Ishikawa (cell line): ENCODE measurements at regions not wholly inside any gene's neighbourhood (a gene's known extent, or its start where the extent isn't known, plus 50 kb on each side); places are given as distances from the start of the nearest gene placed in this dataset.

ENCODE experiments used
- CEBPB ChIP-seq: IDR thresholded peaks from 2 replicates; pipeline ENCODE4 v1.6.1; 2012
- CREB1 ChIP-seq: IDR thresholded peaks from 2 replicates; pipeline ENCODE4 v1.6.1; 2012; ENCODE audit warnings: low read depth
- EGR1 ChIP-seq: IDR thresholded peaks from 2 replicates; pipeline ENCODE4 v1.6.1; 2012
- EP300 ChIP-seq: IDR thresholded peaks from 2 replicates; pipeline ENCODE4 v1.6.1; 2012; ENCODE audit warnings: borderline replicate concordance
- FOXM1 ChIP-seq: IDR thresholded peaks from 2 replicates; pipeline ENCODE4 v1.6.1; 2012; ENCODE audit warnings: low read depth, borderline replicate concordance
- MAX ChIP-seq: IDR thresholded peaks from 2 replicates; pipeline ENCODE4 v1.6.1; 2012
- NFIC ChIP-seq: IDR thresholded peaks from 2 replicates; pipeline ENCODE4 v1.6.1; 2012
- RAD21 ChIP-seq: IDR thresholded peaks from 2 replicates; pipeline ENCODE4 v1.6.1; 2012; ENCODE audit warnings: low read depth
- TAF1 ChIP-seq: IDR thresholded peaks from 2 replicates; pipeline ENCODE4 v1.6.1; 2012; ENCODE audit warnings: low read depth, mild to moderate bottlenecking
- TCF12 ChIP-seq: IDR thresholded peaks from 2 replicates; pipeline ENCODE4 v1.6.1; 2012; ENCODE audit warnings: low read depth
- TEAD4 ChIP-seq: IDR thresholded peaks from 2 replicates; pipeline ENCODE4 v1.6.1; 2012
- YY1 ChIP-seq: IDR thresholded peaks from 2 replicates; pipeline ENCODE4 v1.6.1; 2012; ENCODE audit warnings: low read depth
- ZBTB7A ChIP-seq: IDR thresholded peaks from 2 replicates; pipeline ENCODE4 v1.6.1; 2012; ENCODE audit warnings: low read depth
- TF ChIP-seq, protein P1 (sequence below): IDR thresholded peaks from 2 replicates; pipeline ENCODE4 v1.6.1; 2012
- TF ChIP-seq, protein P2 (sequence below): IDR thresholded peaks from 2 replicates; pipeline ENCODE4 v1.6.1; 2012; ENCODE audit warnings: low read depth, mild to moderate bottlenecking

DNA sequence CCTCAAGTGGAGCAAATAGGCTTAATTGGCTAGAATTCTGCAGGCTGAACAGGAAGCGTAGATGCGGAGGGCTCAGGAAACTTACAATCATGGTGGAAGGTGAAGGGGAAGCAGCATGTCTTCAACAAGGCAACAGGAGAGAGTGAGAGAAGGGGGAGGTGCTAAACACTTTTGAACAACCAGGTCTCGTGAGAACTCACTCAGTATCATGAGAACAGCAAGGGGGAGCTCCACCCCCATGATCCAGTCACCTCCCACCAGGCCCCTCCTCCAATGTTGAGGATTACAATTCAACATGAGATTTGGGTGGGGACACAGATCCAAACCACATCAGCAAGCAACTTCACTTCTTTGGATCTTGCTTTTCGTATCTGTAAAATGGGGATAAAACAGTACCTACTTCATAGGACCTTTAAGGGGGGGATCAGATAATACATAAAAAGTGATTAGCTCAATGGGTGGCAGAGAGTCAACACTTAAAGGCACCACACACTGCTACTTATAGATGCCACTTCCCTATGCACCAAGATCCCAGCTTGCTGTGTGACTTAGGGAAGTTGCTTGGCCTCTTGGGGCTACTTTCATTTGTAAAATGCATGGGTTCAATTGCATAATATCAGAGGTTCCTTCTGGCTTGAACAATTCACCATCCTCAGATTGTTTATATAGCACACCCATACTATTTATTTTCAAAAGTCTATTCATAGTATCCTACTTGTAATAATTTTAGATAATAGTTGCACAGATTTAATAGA is 184.8 kb upstream of the RPH3A start:
- no peak for TF ChIP-seq CEBPB
- TF ChIP-seq, protein P1, sequence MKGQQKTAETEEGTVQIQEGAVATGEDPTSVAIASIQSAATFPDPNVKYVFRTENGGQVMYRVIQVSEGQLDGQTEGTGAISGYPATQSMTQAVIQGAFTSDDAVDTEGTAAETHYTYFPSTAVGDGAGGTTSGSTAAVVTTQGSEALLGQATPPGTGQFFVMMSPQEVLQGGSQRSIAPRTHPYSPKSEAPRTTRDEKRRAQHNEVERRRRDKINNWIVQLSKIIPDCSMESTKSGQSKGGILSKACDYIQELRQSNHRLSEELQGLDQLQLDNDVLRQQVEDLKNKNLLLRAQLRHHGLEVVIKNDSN = no peak
- TF ChIP-seq FOXM1 = no peak
- TF ChIP-seq EGR1 = no peak
- no peak for TF ChIP-seq YY1
- TF ChIP-seq RAD21 = no peak
- no peak for TF ChIP-seq ZBTB7A
- no peak for TF ChIP-seq TCF12
- TF ChIP-seq CREB1 = no peak
- no peak for TF ChIP-seq TAF1
- TF ChIP-seq NFIC = no peak
- TF ChIP-seq TEAD4 = no peak
- no peak for TF ChIP-seq MAX
- no peak for TF ChIP-seq EP300

GRCh38 chr12:112607427-112607826 is 184.1 kb upstream of the RPH3A start:
- TF ChIP-seq ZBTB7A = no peak
- TF ChIP-seq CEBPB = no peak
- TF ChIP-seq TEAD4 = no peak
- TF ChIP-seq TCF12 = no peak
- TF ChIP-seq, protein P2, sequence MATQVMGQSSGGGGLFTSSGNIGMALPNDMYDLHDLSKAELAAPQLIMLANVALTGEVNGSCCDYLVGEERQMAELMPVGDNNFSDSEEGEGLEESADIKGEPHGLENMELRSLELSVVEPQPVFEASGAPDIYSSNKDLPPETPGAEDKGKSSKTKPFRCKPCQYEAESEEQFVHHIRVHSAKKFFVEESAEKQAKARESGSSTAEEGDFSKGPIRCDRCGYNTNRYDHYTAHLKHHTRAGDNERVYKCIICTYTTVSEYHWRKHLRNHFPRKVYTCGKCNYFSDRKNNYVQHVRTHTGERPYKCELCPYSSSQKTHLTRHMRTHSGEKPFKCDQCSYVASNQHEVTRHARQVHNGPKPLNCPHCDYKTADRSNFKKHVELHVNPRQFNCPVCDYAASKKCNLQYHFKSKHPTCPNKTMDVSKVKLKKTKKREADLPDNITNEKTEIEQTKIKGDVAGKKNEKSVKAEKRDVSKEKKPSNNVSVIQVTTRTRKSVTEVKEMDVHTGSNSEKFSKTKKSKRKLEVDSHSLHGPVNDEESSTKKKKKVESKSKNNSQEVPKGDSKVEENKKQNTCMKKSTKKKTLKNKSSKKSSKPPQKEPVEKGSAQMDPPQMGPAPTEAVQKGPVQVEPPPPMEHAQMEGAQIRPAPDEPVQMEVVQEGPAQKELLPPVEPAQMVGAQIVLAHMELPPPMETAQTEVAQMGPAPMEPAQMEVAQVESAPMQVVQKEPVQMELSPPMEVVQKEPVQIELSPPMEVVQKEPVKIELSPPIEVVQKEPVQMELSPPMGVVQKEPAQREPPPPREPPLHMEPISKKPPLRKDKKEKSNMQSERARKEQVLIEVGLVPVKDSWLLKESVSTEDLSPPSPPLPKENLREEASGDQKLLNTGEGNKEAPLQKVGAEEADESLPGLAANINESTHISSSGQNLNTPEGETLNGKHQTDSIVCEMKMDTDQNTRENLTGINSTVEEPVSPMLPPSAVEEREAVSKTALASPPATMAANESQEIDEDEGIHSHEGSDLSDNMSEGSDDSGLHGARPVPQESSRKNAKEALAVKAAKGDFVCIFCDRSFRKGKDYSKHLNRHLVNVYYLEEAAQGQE = no peak
- TF ChIP-seq CREB1 = no peak
- no peak for TF ChIP-seq MAX
- no peak for TF ChIP-seq EGR1
- TF ChIP-seq, protein P1 = no peak
- no peak for TF ChIP-seq EP300
- TF ChIP-seq YY1 = no peak
- TF ChIP-seq TAF1 = no peak
- TF ChIP-seq FOXM1 = no peak
- TF ChIP-seq RAD21 = no peak
- no peak for TF ChIP-seq NFIC

GRCh38 chr12:112611908-112612307 is 179.6 kb upstream of the RPH3A start:
- TF ChIP-seq TEAD4 (no peak), TCF12 (no peak)

DNA sequence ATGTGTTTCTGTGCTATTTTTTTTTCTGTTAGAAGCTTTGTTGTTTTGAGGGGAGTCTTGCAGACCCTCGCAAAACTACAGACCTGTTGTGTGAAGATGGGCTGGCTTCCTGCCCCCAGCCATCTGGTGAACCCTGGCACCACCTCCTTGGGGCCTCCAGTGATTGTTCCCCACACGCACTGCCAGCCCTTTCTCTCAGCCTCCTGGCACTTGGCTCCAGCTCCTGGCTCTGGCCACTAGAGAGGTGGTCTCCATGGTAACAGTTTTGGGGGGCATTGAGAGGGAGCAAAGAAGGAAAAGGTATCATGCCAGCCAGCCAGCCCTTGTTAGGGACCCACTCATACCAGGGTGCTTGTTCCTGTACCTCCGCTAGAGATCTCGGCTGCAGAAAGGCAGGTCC is 176.4 kb upstream of the RPH3A start:
- TF ChIP-seq TCF12 = no peak
- no peak for TF ChIP-seq YY1
- TF ChIP-seq TAF1 = no peak
- TF ChIP-seq EGR1 = no peak
- TF ChIP-seq ZBTB7A = no peak
- no peak for TF ChIP-seq CEBPB
- no peak for TF ChIP-seq FOXM1
- no peak for TF ChIP-seq EP300
- no peak for TF ChIP-seq MAX
- no peak for TF ChIP-seq RAD21
- TF ChIP-seq, protein P1 = no peak
- no peak for TF ChIP-seq CREB1
- TF ChIP-seq, protein P2 = no peak
- TF ChIP-seq TEAD4 = no peak
- no peak for TF ChIP-seq NFIC

- TF ChIP-seq TEAD4 (no peak), EGR1 (no peak), RAD21 (no peak), ZBTB7A (no peak), NFIC (no peak)
Measured at GRCh38 chr12:112616469-112617152, 174.9 kb upstream of the RPH3A start.
